GM23248 (cell line): ENCODE measurements at regions not wholly inside any gene's neighbourhood (a gene's known extent, or its start where the extent isn't known, plus 50 kb on each side); places are given as distances from the start of the nearest gene placed in this dataset.

Source experiments
- EZH2 ChIP-seq: fragments of 200-600 bp; sonication (generic); IDR thresholded peaks from 2 replicates; pipeline ENCODE4 v1.6.1; 2018; ENCODE audit warnings: antibody characterized with exemption, mild to moderate bottlenecking; ENCODE audit not compliant: insufficient read depth, poor library complexity, severe bottlenecking
- EZH2phosphoT487 ChIP-seq: fragments of 200-600 bp; sonication (generic); IDR thresholded peaks from 2 replicates; pipeline ENCODE4 v1.6.1; 2018; ENCODE audit warnings: antibody characterized with exemption, moderate library complexity, mild to moderate bottlenecking, low read depth; ENCODE audit not compliant: insufficient read depth

DNA sequence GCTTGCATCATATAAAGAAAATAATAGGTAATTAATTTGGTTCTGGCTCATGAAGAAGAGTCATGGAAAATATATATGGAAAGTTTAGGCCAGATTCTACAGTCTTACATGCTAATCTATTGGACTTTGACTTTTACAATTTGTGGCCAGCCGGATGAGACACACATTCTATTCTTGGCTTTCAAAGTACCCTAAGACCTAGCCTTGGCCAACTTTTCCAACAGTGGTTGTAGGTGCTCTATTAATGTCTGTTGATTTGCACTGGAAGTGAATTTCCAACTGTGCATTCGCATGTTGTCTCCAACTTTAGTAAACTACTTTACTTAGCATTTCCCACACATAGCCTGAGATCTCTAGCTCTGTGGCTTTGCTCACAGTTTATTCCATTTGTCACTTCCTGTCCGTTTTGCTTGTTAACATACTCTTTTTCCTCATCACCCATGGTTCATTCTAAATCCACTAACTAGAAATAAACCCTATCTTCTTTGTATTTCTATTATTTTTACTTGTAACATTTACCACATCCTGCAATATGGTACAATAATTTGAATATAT is 644.0 kb downstream of the PTPRC start:
- TF ChIP-seq EZH2phosphoT487: no peak
- no peak for TF ChIP-seq EZH2
